GM19395 (cell line): ENCODE measurements at regions not wholly inside any gene's neighbourhood (a gene's known extent, or its start where the extent isn't known, plus 50 kb on each side); places are given as distances from the start of the nearest gene placed in this dataset.

Experiments used
- ATAC-seq: cut with Tn5 transposase; IDR thresholded peaks from one replicate; pipeline ENCODE4 v1.9.1; 2021; ENCODE audit warnings: mild to moderate bottlenecking, moderate library complexity; ENCODE audit not compliant: unreplicated experiment

- no peak for ATAC-seq
Observed at GRCh38 chr10:8726779-8727084, 672.2 kb downstream of the GATA3 start.

DNA sequence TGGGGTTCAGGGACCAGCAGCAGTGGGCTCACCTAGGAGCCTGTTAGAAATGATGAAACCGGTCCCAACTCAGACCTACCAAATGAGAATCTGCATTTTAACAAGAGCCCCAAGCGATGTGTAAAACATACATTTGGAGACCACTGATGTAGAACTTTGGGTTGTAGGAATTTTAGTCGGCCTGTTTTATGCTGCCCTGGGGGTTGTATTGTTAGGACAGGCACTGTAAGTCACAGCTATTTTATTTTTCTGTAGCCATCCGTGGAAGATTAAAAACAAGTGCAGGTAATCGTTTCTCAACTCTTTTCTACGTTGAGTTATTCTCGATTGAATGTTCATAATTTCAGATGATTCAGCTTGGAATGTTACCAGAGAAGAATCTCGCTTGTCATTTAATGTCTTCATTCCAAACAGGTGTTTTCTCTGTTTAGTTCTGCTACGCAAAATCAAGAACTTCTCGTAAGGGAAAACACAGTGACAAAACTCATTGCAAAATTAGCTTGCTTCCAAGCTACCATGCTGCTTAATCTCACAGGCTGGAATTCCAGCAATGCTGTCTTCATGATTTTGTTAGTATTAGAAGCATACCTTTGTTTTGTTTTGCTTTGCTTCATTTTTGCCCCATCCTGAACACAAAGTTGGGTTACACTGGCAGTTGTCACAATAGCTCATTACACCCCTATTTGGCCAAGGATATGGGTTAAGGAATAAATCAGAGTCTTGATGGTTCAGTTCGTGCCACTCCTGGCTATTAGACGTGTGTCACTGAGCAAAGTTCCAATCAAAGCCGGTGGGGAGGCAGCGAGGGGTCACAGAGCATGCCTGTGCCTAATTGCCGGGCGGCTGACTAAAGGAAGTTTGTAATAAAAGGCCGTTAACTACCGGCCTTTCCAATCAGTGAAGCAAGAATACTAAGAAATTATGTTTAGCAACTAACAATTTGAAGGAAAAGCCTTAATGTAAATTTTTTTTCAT is 676.9 kb downstream of the GATA3 start:
- ATAC-seq: no peak

DNA sequence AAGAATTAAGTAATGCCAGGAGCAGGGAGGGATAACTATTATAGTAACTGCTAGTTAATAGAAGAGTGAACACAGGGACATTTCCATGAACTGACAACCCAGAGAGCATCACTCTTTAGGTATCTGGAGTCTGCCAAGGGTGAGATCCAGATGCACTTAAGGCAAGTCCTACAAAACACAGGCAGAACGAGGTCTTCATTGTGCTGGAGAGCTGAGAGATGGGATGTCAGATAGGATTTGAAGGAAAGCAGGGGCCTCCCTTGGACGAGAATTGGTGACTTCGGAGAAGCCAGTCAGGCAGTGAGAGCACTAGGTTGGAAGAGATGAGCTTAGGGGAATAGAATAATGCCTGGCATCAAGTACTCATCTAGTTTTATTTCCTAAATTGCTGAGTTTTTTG is 684.5 kb downstream of the GATA3 start:
- ATAC-seq: no peak

GRCh38 chr10:8752146-8752843 is 697.8 kb downstream of the GATA3 start:
- no peak for ATAC-seq

- ATAC-seq: no peak
Observed at GRCh38 chr10:8758029-8758428, 703.5 kb downstream of the GATA3 start.

- ATAC-seq: no peak
Observed at GRCh38 chr10:8766899-8767298, 712.4 kb downstream of the GATA3 start.

DNA sequence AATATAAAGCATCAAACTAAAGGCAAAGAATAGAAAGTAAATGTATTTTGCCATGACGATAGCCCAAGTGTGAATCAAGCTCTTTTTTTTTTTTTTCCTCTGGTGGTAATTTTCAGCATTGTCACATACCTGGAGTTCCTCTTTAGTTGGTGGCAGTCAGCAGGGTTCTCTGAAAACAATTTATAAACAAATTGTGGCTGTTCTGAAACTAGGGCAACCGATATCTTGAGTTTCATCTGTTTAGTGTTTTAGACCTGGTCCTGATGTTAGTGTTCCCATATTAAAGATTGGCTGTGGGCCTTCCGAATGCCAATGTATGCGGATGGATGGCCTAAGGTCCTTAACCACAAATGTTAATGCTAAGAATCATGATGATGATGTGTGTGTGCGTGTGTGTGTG is 713.1 kb downstream of the GATA3 start:
- no peak for ATAC-seq

DNA sequence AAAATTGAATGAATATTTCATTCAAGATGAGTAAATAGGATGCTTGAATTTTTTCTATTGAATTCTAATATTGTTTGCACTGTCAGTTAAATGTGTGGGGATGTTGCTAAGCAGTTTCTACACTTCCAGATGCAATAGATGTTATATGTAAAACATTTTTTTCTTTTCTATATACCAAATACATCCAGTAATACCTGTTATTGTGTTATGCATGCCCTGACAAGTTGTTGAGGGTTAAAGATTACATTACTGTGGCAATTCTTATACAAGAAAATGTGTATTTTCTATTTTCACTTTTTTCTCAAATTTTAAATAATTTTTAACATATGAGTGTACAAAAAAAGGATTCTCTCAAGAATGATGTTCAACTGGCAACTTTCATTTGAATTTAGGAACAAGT is 713.9 kb downstream of the GATA3 start:
- no peak for ATAC-seq

- no peak for ATAC-seq
Observed at GRCh38 chr10:8768852-8769251, 714.4 kb downstream of the GATA3 start.

DNA sequence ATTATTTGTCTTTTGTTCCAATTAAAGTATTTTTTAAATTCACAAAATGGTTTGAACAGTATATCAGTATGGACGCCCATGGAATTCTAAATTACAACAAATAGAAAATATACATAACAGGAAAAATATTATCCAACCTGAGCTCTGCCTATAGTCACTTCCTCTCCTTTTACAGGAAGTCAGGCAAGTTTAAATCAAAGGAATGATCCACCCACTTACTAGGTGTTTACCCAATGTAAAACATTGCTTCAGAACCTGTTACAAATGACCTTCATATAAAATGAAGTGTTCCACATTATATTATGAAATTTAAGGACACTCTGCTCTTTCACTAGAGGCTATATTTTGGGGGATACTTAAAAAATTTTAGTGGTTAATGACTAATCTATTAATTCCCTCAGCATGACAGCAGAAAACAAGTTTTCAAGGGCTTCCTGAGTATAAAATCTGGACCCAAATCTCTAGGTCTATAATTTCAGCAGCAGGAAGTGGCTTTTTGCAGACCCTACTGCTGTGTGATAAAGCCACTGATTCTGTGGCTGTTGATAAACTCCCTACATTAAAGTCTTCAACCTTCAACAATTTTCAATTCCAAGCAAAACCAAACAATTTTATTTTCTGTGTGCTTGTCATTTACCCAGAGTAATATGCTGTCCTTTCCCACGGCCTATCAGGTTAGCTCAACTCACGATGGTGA is 722.6 kb downstream of the GATA3 start:
- no peak for ATAC-seq

DNA sequence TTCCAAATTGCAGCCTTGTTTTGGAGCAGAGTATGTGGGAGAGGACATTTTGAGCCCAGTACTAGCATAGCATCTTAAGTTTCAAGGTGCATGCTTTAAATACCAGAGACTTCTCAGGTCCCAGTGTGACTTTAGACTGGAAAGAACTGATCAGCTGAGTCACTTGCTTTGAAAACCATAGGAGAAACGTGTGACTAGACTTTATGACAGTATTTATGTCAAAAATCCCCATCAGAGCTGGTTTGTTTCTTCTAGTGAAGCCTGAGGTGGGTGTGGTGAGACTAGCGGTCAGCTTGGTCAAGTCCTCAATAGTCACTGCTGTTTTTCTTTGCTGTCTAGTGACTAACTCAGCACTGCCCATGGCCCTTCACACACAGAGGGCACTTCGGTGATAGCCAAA is 724.2 kb downstream of the GATA3 start:
- ATAC-seq: no peak

- ATAC-seq: no peak
Observed at GRCh38 chr10:8787649-8788048, 733.2 kb downstream of the GATA3 start.

DNA sequence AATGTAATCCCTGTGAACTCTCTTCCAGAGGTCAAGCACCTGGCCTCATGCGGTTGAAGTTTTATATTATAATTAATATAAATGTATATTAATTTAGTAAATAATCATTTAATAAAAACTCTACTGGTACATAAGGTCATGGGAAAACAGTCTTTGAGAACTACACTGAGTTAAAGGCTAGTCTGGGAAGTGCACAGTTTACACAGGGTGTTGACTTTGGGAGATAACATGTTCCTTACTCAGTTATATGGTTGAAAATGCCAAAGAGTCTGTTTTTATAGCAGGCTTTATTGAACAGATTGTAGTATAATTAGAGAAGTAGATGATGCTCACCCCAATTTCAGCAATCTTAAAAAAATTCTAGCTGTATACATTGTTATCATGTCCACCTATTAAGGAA is 735.9 kb downstream of the GATA3 start:
- no peak for ATAC-seq

DNA sequence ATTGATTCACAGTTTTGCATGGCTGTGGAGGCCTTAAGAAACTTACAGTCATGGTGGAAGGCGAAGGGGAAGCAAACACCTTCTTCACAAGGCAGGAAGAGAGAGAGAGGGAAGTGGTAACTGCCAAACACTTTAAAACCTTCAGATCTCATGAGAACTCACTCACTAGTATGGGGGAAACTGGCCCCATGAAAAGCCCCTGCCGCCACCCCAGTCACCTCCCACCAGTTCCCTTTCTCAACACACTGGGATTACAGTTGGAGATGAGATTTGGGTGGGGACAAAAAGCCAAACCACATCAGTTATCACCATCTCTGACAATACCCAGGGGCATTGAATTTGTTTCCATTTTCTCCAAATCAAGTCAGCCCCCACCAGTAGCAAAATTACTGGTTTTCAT is 740.4 kb downstream of the GATA3 start:
- ATAC-seq: no peak

DNA sequence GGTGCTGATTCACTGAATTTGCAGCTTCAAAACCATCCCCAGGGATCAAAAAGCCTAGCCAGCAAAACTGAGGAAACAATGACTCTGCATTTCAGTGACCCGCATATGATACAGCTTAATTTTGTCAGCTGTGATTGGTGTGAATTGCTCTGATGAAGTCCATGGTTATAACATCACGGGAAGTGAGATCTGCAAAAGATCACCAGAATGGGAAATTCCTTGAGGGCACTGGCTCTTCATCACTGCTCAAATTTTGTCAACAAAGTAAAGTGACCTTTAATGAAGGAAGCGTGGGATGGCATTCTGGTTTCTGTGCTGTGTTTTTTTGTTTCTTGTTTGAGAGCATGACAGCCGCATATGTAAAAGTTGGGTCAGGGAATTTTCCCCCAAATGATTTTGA is 745.9 kb downstream of the GATA3 start:
- no peak for ATAC-seq

DNA sequence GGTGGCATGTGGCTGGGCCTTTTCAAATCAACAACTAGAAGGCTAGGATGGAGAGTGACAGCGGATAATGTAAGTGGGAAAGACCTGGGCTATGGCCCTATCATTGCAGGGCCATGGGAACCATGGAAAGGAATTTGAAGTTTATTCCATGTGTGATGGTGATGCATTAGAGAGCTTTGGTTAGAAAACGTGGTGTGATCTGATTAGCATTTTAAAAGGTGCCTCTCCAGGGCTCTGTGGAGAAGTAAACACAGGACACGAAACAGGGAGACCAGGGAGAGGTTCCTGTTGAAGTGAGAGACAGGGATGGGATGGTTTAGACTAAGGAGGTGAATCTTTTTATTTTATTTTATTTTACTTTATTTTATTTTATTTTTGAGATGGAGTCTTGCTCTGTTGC is 749.5 kb downstream of the GATA3 start:
- ATAC-seq: no peak

DNA sequence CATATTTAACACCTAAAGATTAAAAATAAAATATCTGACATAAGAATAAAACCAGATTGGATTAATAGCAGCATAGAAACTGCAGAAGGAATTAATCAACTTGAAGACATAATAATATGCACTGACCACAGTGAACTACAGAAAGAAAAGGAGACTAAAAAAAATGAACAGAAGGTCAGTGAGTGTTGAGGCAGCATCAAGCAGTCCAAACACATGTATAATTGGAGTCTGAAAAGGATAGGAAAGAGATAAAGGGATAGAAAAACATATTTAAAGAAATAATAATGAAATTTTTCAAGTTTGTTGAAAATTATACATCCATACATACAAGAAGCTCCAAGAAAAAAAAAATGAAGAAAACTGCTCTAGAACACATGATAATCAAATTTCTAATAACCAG is 756.2 kb downstream of the GATA3 start:
- ATAC-seq: no peak

GRCh38 chr10:8811201-8811600 is 756.7 kb downstream of the GATA3 start:
- no peak for ATAC-seq

- ATAC-seq: no peak
Observed at GRCh38 chr10:8815969-8816368, 761.5 kb downstream of the GATA3 start.

DNA sequence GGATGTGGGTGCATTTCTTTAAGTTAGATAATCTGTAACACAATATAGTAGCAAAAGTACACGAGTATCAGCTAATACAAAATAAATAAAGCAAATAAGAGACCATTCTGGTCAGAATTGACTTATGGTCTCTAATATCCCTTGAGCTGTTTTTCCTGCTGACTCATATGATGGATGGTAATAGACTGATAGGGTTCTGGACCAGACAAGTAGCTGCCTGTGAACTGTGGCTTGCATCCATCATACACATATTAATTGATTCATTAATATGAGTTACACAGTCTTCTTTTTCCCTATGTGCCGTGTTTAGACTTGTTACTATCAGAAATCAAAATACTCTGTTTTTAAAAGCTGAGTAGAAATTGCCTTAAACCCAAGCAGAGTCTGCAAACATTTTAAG is 762.8 kb downstream of the GATA3 start:
- no peak for ATAC-seq

DNA sequence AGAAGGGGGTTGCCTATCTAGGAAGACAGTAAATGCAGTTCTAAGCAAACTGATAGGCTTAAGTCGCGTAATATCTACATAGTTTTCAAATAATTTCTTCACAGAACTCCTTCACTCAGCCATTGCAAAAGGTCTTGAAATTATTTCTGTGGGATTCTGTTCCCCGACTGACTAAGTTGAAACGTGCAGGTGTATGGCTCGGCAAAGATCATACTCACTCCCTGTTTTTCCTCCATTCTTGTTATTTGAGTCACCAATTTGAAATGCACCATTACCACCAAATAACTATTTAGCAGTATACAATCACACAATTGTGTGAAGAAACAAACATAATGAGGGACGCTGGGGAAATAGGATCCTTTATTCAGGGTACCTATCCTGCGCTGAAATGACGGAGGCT is 771.1 kb downstream of the GATA3 start:
- ATAC-seq: no peak

DNA sequence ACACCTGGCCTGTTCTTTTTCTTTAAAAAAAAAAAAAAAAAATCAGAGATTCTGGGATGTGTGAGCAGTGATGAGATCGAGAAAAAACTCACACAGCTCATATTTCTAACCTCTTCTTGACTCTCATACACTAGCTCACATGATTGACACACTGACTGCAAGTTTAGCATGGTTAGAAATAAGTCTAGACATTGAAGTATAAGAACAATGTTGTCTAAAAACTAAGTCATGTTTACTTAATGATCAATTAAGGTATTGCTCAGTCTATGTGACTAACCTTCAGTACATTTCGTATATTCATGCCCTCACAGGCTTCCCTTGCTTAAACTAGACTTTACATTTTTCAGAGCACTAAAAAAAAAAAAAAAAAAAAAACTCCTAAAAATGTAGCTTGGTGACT is 775.1 kb downstream of the GATA3 start:
- ATAC-seq: no peak
